ENCODE measurements at regions not wholly inside any gene's neighbourhood (a gene's known extent, or its start where the extent isn't known, plus 50 kb on each side); places are given as distances from the start of the nearest gene placed in this dataset.

GRCh38 chr3:187822402-187822801, 77.1 kb upstream of the BCL6 start:
- no peak for DNase-seq (ENCODE audit: low read depth)

- DNase-seq (ENCODE audit: low read depth), result no peak
Observed at GRCh38 chr3:187823746-187824145, 78.5 kb upstream of the BCL6 start.

GRCh38 chr3:187827723-187828122, 82.5 kb upstream of the BCL6 start:
- no peak for DNase-seq (ENCODE audit: low read depth)

GRCh38 chr3:187828579-187829452, 83.5 kb upstream of the BCL6 start:
- DNase-seq (ENCODE audit: low read depth), result no peak

GRCh38 chr3:187830181-187830580, 84.9 kb upstream of the BCL6 start:
- no peak for DNase-seq (ENCODE audit: low read depth)

GRCh38 chr3:187831125-187832051, 86.1 kb upstream of the BCL6 start:
- DNase-seq (ENCODE audit: low read depth), result no peak

- DNase-seq (ENCODE audit: low read depth), result no peak
Observed at GRCh38 chr3:187832202-187832601, 86.9 kb upstream of the BCL6 start.

GRCh38 chr3:187833375-187833774, 88.1 kb upstream of the BCL6 start:
- DNase-seq (ENCODE audit: low read depth), result no peak

GRCh38 chr3:187833799-187834578, 88.7 kb upstream of the BCL6 start:
- no peak for DNase-seq (ENCODE audit: low read depth)

GRCh38 chr3:187836823-187837770, 91.8 kb upstream of the BCL6 start:
- DNase-seq (ENCODE audit: low read depth), result no peak

GRCh38 chr3:187838016-187838540, 92.8 kb upstream of the BCL6 start:
- no peak for DNase-seq (ENCODE audit: low read depth)

GRCh38 chr3:187839422-187839821, 94.2 kb upstream of the BCL6 start:
- no peak for DNase-seq (ENCODE audit: low read depth)

GRCh38 chr3:187840856-187841255, 95.6 kb upstream of the BCL6 start:
- no peak for DNase-seq (ENCODE audit: low read depth)

GRCh38 chr3:187841560-187841959, 96.3 kb upstream of the BCL6 start:
- DNase-seq (ENCODE audit: low read depth), result no peak

GRCh38 chr3:187843654-187844053, 98.4 kb upstream of the BCL6 start:
- no peak for DNase-seq (ENCODE audit: low read depth)

- no peak for DNase-seq (ENCODE audit: low read depth)
Observed at GRCh38 chr3:187844708-187845107, 99.4 kb upstream of the BCL6 start.

- no peak for DNase-seq (ENCODE audit: low read depth)
Observed at GRCh38 chr3:187845826-187846225, 100.6 kb upstream of the BCL6 start.

GRCh38 chr3:187848401-187848800, 103.1 kb upstream of the BCL6 start:
- DNase-seq (ENCODE audit: low read depth), result no peak

GRCh38 chr3:187849016-187849654, 103.9 kb upstream of the BCL6 start:
- no peak for DNase-seq (ENCODE audit: low read depth)

- DNase-seq (ENCODE audit: low read depth), result no peak
Observed at GRCh38 chr3:187850258-187850921, 105.1 kb upstream of the BCL6 start.
